ENCODE measurements at regions not wholly inside any gene's neighbourhood (a gene's known extent, or its start where the extent isn't known, plus 50 kb on each side); places are given as distances from the start of the nearest gene placed in this dataset.

DNA sequence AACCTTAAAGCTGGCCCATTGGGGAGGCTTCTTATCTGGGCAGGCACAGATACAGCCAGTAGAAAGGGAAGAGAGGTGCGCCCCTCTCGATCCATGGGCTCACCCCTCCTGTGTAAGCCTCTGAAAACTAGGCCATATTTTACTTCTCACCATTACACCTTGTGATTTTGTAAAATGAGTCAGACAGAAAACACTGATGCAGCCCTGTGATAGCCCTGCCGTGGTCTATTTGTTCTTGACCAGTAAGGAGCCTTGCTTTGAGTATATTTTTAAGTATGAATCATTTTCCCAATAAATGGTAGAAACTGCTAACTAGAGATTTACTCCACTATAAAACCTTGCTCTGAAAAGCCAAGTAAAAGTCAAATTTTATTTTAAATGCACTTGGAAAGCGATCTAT, 329.8 kb upstream of the MBL2 start:
- TF ChIP-seq, protein P1, sequence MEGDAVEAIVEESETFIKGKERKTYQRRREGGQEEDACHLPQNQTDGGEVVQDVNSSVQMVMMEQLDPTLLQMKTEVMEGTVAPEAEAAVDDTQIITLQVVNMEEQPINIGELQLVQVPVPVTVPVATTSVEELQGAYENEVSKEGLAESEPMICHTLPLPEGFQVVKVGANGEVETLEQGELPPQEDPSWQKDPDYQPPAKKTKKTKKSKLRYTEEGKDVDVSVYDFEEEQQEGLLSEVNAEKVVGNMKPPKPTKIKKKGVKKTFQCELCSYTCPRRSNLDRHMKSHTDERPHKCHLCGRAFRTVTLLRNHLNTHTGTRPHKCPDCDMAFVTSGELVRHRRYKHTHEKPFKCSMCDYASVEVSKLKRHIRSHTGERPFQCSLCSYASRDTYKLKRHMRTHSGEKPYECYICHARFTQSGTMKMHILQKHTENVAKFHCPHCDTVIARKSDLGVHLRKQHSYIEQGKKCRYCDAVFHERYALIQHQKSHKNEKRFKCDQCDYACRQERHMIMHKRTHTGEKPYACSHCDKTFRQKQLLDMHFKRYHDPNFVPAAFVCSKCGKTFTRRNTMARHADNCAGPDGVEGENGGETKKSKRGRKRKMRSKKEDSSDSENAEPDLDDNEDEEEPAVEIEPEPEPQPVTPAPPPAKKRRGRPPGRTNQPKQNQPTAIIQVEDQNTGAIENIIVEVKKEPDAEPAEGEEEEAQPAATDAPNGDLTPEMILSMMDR (IDR thresholded peaks at IDR 0.05), result no peak
- no peak for TF ChIP-seq POLR2A (IDR thresholded peaks at IDR 0.05)
